Hepatocyte (in vitro differentiated cells): ENCODE measurements at regions not wholly inside any gene's neighbourhood (a gene's known extent, or its start where the extent isn't known, plus 50 kb on each side); places are given as distances from the start of the nearest gene placed in this dataset.

Experiments
- CTCF ChIP-seq: fragments of 200-600 bp; sonication (generic); IDR thresholded peaks from 2 replicates; pipeline ENCODE4 v1.5.1; 2016; ENCODE audit warnings: antibody characterized with exemption, mild to moderate bottlenecking; ENCODE audit not compliant: poor library complexity
- EZH2 ChIP-seq: fragments of 200-600 bp; sonication (generic); IDR thresholded peaks from 2 replicates; pipeline ENCODE4 v1.6.1; 2016; ENCODE audit warnings: antibody characterized with exemption, mild to moderate bottlenecking, borderline replicate concordance
- EZH2phosphoT487 ChIP-seq: fragments of 200-600 bp; sonication (generic); IDR thresholded peaks from one replicate; pipeline ENCODE4 v1.6.1; 2018; ENCODE audit warnings: antibody characterized with exemption, mild to moderate bottlenecking, low read depth, moderate library complexity; ENCODE audit not compliant: unreplicated experiment, severe bottlenecking

- TF ChIP-seq CTCF (peak; percentile 17), EZH2 (no peak), EZH2phosphoT487 (no peak)
Observed at GRCh38 chr3:127406309-127407025, 118.6 kb upstream of the PRR20G start.
